Suppressor macrophage treated with lipopolysaccharide for 4 hours (primary cell): ENCODE measurements at regions not wholly inside any gene's neighbourhood (a gene's known extent, or its start where the extent isn't known, plus 50 kb on each side); places are given as distances from the start of the nearest gene placed in this dataset.
A peak's percentile ranks its signal among the peaks of the same experiment; 100 is the strongest.

Source experiments
- DNase-seq: peaks from one replicate; pipeline ENCODE4 v3.0.0-alpha.2; 2020

DNA sequence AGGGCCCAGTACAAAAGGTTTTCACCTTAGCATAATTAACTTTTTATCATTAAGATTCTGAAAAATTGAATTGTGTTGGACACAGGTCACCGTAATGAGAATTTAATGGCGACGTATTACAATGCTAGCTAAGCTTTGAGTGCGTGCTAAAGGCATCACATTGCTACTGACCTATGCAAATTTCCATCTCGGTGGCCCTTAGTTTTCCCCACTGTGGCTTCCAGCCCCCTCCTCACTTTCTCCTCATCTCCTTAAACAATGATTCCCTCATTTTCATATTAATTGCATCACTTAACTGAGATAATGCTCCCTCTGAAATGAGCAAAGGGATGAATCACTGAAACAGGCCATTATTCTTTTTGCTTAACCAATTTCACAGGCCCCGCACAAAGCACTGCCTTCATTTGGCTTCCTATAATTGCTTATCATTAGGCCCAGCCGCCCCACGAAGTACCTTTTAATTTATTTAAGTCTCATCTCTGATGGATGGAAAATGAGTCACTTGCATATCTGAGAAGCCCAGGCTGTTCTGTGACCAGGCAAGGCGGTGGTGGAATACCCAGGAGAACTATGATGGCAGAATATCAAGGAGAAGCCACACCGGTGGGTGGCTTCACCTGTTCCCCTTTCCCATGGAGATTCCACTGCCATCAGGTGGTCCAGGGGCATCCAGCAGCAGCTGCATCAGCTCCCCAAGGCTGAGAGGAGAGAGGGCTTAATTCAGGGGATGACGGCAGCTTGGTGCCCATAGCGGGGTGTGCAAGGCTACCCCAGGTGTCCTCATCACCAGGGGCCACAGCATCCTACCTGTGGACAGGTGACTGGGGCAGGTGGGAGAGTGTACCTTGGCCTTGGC is 223.8 kb upstream of the BOD1L1 start:
- DNase-seq: no peak

DNA sequence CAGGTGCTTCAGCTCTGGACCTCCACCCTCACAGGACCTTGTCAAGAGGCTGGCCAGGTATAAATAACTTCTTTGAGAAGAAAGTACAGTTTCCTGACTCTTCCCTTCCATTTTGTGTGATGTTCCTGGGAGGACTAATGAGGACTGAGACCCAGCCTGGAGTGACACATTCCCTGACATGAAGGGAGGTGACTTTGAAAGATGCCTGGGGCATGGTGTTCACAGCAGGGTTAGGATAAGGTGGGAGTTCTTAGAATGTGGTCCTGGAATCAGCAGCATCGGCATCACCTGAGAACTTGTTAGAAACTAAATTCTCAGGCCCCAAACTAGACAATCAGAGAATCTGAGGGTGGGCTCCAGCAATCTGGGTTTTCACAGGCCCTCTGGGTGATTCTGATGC is 224.9 kb upstream of the BOD1L1 start:
- DNase-seq: no peak

GRCh38 chr4:13856387-13856786 is 228.9 kb upstream of the BOD1L1 start:
- no peak for DNase-seq

- DNase-seq: no peak
Measured at GRCh38 chr4:13857397-13857796, 229.9 kb upstream of the BOD1L1 start.

DNA sequence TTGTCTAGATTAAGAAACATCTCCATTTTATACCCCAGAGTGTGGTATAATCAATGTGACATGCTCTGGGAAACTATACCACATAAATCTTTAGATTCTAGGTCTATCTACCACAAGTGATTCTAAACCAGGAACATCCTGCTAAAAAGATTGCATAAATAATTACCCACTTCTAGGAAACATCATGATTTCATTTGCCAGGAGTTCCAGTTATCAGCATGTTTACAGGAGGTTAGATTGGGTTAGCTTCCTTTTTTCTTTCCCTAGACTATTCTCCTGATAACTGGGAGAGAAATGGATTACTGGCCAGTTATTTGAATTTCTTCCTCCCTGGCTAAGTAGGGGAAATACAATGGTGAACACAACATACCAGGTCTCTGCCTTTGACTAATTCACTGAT is 230.3 kb upstream of the BOD1L1 start:
- DNase-seq: no peak

DNA sequence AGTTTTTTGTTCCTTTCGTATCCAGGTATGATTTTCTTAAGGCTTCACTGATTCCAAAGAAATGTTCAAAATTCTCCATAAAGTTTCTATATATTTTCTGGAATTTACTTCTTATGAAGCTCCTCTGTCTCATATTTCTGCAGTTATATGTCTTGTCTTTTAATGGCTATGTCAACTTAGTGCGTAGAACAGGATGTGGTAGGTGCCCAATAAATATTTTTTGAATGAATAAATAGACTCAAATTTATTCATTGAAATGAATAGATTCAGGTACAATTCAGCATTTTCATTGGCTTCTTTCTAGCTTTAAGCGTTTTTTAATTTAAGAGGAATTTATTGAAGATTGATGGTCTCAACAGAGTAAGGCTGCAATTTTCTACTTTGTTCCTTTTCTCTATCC is 231.9 kb upstream of the BOD1L1 start:
- no peak for DNase-seq

- no peak for DNase-seq
Measured at GRCh38 chr4:13860126-13860525, 232.6 kb upstream of the BOD1L1 start.

GRCh38 chr4:13865871-13866669 is 238.5 kb upstream of the BOD1L1 start:
- DNase-seq: no peak

DNA sequence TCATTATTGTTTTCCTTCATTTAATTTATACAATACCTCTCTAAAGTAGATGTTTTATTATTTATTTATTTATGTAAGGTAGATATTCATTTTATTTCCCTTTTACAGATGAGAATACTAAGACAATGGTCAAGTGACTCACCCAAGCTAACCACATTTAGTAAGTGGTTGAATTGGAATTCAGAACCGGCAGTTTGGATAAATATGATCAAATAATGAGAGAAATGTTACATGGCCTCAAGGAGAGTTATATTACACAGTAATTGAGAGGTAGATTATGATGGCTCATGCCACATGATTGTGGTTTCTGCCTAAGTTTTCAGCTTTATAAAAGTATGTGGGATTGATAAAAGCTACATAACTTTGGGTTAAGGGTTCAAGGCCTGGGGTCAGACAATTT is 239.4 kb upstream of the BOD1L1 start:
- no peak for DNase-seq

DNA sequence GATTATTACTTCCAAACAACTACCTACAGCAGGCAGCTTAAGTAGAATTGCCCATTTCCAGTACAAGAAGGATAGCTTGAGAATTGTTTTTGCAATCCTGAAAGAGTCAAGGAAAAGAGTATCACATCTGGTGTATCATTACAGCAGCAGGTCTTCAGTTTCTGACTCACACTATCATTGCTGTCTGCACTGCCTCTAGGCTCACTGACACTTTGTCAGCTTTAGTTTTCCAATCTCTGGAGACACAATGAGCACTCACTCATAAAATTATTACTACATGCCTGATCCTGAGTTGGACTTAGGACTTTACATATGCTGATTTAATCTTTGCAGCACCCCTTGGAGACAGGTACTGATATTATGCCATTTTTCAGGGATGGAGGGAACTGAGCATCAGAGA is 244.6 kb upstream of the BOD1L1 start:
- no peak for DNase-seq

DNA sequence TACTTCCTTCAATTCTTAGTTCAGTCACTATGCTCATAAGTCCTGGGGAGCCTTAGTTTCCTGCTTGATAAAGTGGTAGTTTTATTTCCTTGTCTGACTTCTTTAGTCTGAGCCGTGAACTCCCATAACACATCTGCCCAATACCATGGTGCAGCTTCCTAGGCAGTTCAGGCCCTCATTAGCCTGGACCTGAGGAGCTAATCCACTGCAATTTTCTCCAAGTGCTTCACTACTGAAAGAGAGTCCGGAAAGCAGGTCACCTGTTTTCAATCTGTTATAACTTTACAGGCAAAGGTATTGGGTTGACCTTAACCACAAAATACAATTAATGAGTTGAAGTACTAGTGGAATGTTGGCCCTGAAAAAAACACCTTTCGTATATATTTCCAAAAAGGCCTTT is 245.4 kb upstream of the BOD1L1 start:
- DNase-seq: no peak

- DNase-seq: no peak
Measured at GRCh38 chr4:13875181-13875580, 247.7 kb upstream of the BOD1L1 start.

GRCh38 chr4:13876131-13876530 is 248.6 kb upstream of the BOD1L1 start:
- DNase-seq: no peak

- no peak for DNase-seq
Measured at GRCh38 chr4:13876940-13877339, 249.4 kb upstream of the BOD1L1 start.

- no peak for DNase-seq
Measured at GRCh38 chr4:13877626-13878025, 250.1 kb upstream of the BOD1L1 start.

- no peak for DNase-seq
Measured at GRCh38 chr4:13881892-13882291, 254.4 kb upstream of the BOD1L1 start.

DNA sequence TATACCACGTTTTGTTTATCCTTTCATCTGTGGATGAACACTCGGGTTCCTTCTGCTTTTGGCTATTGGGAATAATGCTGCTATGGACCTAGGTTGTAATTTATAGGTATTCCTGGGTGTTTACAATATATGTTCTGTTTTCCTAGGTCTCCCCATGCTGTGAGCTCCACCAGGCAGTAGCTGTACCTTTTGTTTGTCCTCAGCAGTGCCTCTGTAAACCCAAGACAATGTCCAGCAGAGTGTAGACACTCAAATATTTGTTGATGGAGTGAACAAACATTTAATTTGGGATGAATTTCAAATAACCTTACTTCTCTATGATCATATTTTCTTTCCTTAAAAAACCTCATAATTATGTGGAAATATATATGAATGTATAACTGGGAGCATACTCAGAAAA is 259.5 kb upstream of the BOD1L1 start:
- DNase-seq: no peak

DNA sequence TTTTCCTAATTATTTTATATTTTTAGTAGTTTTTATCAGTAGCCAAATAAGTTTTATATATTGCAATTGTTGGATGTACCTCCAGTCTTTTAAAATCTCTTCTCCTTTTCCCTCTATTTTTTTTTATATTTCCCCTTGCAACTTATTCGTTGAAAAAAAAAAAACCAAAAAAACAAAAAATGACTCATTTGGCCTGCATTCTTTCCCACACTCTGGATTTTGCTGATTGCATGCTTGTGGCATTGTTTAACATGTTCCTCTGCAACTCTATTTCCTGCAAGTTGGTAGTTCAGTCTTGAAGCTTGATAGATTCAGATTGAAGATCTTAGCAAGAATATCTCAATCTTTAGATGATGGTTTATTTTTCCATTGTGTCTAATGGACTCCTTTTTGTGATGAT is 260.6 kb upstream of the BOD1L1 start:
- peak; percentile 14 for DNase-seq

DNA sequence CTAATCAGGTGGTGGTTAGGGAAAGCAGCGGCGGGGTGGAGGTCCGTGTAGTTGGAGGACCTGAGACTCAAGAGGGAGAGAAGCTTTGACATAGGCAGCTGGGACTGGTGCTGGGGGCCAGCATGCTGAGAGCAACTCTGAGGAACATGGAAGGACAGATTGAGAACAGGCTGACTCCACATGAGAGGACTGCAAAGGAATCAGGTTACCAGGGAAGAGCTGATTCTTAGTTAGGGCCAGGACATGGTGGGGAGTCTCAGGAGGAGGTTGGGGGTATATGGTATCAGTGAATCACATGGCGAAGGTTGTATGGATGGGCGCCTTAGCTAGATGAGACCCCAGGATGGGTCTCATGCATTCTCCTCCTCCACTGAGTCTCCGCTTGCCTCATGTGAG is 264.0 kb upstream of the BOD1L1 start:
- DNase-seq: no peak

- no peak for DNase-seq
Measured at GRCh38 chr4:13892739-13893105, 265.2 kb upstream of the BOD1L1 start.

DNA sequence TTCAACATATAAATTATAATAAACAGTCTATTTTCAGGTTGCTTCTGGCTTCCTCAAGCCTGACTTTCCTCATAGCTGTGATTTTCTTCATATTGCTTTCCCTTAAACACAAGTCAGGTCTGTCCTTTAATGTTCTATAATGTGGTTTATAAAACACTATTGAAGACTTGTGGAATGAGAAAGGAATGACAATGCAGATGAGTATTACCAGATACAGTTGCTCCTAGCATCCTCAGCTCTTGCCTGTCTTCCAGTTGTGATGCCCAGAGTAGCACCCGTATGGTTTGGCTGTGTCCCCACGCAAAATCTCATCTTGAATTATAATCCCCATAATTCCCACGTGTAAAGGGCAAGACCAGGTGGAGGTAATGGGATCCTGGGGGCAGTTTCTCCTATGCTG is 265.7 kb upstream of the BOD1L1 start:
- no peak for DNase-seq

DNA sequence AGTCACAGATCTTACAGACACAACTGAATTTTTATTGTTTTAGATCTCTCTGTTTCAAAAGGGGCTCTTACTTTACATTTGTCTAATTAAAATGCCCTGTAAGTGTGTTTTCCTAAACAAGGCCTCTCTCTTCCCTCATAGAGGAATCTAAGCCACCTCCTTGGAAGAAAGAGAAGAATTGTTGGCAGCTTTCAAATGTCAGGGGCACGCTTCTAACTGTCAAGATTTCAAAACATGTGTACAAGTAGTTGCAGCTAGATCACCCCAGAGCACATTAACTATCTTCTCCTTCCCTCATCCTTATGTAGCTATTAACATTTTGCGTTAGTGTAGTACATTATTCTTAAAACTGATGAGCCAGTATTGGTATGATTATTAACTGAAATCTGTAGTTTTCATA is 266.5 kb upstream of the BOD1L1 start:
- no peak for DNase-seq

DNA sequence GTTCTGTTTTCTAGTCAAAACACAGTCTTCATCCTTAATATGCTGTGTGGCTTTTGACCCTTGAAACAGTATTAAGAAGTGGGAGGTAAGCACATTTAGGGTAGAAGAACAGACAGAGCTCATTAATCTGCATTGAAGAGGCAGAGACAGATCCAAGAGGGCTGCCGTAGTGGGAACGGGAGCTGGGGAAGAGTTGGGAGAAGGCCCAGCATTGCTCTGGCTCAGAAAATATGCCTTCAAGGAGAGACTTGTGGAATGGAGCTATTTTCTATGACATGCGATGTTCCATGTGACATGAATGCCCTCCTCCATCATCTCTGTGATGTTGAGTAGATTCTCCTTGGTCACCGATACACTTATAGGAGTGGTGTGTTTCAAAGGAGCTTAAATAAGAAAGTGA is 273.3 kb upstream of the BOD1L1 start:
- no peak for DNase-seq

DNA sequence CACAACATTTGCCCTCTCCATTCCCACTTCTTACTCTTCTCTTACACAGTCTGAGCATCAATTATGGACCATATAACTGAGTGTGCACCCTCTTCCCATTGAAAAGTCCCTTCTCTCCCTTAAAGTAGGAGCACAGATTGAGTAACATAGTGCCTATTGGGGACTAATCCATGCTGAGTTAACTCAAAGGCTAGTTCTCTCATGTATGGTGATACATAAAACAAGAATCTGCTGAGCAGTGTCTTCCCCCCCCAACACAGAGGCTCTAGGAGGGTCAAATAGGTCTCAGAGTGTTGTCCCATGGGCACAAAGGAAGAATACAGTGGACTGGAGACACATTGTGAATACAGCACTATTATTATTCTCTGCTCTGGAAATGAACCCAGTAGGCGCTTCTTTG is 274.6 kb upstream of the BOD1L1 start:
- DNase-seq: no peak

GRCh38 chr4:13903061-13903460 is 275.5 kb upstream of the BOD1L1 start:
- DNase-seq: no peak
